ENCODE measurements at regions not wholly inside any gene's neighbourhood (a gene's known extent, or its start where the extent isn't known, plus 50 kb on each side); places are given as distances from the start of the nearest gene placed in this dataset.
"Not testable (repeated sequence)": the region's sequence is repeated elsewhere in the genome, so short reads cannot be mapped to it uniquely, and the experiment has no call there.

GRCh38 chr4:141290771-141291170 lies 70.1 kb downstream of the ZNF330 start:
- DNase-seq (ENCODE audit: low spot score), result no peak

DNA sequence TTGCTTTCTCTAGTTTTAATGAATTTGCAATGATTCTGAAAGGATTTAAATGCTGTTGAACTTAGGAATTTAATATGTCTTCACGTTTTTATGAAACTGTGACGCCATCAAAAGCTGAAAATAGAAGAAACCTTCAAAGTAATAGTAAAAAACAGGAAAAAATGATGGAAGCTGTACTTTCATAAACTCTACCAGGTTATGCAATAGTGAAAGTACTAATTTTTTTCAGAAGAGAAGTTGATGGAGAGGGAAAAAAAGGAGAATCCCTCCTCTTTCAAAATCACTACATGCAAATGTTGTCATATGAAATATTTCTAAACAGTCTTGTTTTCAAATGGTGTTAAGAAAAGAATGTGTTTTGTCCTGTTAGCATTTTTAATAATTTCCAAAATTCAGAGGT lies 73.6 kb downstream of the ZNF330 start:
- no peak for DNase-seq (ENCODE audit: low spot score)

DNA sequence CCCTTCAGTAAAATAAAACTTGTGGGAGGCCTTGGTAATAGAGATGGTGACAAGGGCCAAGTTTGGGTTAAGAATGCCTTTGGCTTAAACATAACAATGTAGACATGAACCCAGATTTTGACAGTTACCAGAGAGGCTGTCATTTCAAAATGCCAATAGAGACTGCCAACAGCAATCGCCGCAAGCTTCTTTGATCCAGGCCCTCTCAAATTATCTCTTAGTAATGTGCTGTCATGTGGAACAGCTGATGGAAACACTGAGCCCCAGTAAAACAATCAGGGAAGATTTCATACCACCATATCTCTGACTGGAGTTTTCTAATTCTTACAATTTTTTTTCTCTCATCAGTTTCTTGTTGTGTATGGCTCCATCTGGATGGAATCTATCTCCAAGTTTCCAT lies 80.5 kb downstream of the ZNF330 start:
- DNase-seq (ENCODE audit: low spot score), result no peak

GRCh38 chr4:141302924-141303323 lies 82.2 kb downstream of the ZNF330 start:
- no peak for DNase-seq (ENCODE audit: low spot score)

DNA sequence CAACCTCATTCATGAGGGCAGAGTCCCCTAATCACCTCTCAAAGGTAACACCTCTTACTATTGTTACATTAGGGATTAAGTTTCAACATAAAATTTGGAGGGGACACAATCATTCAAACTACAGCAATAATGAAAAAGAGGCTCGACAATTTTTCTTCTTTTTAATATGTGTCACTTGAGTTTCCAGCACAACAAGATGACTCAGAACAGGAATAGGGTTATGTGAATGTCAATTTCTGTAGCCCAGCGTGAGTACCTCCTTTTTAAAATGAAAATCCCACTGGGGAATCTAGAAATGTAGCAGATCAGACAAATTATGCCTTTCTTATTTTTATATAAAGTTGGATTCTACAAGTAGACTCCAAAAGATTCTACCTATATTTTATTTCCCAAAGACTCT lies 83.7 kb downstream of the ZNF330 start:
- no peak for DNase-seq (ENCODE audit: low spot score)

DNA sequence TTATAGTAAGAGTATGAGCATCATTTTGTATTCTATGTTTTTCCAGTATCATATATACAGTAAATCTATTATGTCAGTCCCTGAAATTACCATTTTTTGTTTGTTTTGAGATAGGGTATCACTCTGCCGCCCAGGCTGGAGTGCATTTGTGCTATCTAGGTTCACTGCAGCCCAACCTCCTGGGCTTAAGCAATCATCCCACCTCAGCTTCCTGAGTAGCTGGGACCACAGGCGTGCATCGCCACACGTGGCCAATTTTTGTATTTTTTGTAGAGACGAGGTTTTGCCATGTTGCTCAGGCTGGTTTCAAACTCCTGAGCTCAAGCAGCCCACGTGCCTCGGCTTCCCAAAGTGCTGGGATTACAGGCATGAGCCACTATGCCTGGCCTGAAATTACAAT lies 85.6 kb downstream of the ZNF330 start:
- DNase-seq (ENCODE audit: low spot score), result no peak

DNA sequence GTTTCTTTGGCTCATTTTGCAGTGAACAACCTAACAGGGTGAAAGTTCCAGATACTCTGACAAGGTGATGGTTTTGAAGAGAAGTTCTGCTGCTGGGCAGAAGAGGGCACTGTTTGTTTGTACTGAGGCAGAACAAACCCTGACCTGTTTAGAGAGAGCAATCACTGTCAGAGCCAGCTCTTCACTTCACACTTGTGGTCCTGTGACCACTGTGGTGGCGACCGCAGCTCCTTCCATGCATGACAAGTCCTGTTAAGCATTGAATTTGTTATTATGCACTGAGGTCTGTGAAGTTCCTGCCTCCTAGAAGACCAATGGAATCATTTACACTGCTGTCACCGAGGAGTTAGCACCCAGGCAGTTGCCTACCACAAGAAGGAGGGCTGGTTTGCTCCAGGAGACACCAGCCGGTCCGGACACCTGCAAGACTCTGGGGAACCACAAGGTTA lies 86.6 kb downstream of the ZNF330 start:
- no peak for DNase-seq (ENCODE audit: low spot score)

- DNase-seq (ENCODE audit: low spot score), result no peak
Observed at GRCh38 chr4:141309874-141310273, 89.2 kb downstream of the ZNF330 start.

DNA sequence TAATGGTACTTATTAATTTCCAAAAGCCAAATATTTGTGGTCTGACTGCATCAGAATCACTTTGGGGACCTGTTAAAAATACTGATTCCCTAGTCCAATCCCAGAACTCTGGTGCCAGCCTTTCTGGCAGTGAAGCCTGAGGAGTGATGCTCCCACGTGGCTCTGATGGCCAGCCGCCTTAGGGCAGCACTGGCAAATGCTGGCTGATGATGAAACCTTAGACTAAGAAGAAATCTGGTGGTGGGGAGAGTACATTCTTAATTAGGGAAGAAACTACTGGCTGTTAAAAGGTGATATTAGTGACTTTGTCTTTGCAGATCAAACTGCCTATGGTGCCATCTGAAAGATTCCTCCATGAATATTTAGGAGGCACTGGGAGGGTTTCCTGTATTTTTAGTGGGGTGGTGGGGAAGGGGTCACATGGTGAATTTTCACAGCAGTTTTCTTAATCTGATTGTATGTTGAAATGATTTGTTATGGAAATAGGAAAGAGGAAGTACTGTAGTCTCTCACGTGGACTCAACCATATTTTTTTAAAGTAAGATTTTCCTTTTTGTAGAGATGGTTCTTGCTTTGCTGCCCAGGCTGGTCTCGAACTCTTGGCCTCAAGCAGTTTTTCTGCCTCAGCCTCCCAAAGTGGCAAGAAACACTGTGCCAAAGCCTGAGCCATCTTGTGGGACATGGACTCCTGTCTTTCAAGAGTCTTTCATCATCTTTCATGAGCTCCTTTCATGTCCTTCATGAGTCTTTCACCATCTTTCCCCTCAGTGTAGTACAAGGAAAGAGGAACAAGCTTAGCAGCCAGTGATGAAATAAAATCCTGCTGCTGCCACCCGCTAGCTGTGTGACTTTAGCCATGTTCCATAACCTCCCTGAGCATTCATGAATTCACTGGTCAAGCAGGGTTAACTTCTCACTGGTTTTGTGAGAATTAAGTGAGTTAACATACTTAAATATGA lies 90.8 kb downstream of the ZNF330 start:
- no peak for DNase-seq (ENCODE audit: low spot score)

GRCh38 chr4:141314627-141315026 lies 93.9 kb downstream of the ZNF330 start:
- no peak for DNase-seq (ENCODE audit: low spot score)

- no peak for DNase-seq (ENCODE audit: low spot score)
Observed at GRCh38 chr4:141328560-141329173, 108.0 kb downstream of the ZNF330 start.

DNA sequence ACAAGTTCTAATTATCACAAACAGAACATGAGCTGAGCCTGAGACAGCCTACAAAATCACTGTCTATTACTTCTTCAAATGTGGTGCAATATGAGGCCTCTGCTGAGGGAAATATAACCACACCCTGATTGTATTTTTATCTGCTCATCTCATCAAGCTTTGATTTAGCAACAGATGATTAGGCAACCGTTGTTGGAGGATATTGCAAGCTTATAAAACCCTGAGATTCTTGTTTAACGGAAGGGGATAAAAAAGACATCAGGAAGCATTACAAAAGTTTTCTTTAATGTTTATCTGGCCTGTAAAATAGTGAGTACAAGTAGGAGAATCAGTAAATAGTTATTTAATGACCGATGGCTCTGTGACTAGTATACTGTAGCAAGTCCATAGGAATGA lies 108.5 kb downstream of the ZNF330 start:
- no peak for DNase-seq (ENCODE audit: low spot score)

- no peak for DNase-seq (ENCODE audit: low spot score)
Observed at GRCh38 chr4:141330616-141331015, 109.9 kb downstream of the ZNF330 start.

DNA sequence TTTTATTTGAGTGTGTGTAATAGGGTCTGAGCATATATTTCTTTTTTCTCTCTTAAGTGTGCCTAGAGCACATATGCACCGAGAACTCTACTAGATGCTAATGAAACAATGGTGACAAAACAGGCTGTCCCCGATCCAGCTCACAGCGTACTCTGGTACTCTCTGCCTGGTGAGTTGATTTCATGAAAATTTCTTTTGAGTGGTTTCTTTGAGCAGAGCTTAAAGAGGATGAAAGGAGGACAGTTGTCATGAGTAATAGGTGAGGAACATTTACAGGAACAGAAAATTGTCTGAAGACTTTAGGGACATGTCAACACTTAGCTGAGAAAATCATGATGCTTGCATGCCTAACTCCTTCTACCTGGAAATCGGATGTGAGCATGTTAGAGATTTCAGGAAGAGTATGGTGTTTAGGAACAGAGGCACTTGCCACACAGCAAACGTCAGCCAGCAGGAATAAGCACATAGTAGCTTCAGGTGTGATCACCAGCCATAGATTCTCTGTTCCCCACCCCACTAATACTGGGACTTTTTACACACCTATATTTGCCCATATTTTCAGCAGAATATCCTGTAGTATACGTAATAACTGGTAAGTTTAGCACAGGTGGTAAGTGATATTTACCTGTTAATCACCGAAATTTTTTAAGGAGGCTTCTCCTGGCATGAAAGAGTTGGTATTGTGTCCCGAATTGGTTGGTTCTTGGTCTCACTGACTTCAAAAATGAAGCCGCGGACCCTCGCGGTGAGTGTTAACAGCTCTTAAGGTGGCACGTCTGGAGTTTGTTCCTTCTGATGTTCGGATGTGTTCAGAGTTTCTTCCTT lies 111.1 kb downstream of the ZNF330 start:
- no peak for DNase-seq (ENCODE audit: low spot score)

DNA sequence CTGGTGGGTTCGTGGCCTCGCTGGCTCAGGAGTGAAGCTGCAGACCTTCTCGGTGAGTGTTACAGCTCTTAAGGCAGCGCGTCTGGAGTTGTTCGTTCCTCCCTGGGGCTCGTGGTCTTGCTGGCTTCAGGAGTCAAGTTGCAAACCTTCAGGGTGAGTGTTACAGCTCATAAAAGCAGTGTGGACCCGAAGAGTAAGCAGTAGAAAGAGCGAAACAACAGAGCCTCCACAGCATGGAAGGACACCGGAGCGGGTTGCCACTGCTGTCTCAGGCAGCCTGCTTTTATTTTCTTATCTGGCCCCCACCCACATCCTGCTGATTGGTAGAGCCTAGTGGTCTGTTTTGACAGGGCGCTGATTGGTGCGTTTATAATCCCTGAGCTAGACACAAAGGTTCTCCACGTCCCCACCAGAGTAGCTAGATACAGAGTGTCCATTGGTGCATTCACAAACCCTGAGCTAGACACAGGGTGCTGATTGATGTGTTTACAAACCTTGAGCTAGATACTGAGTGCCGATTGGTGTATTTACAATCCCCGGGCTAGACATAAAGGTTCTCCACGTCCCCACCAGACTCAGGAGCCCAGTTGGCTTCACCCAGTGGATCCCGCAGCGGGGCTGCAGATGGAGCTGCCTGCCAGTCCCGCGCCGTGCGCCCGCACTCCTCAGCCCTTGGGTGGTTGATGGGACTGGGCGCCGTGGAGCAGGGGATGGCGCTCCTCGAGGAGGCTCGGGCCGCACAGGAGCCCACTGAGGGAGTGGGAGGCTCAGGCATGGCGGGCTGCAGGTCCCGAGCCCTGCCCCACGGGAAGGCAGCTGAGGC lies 111.9 kb downstream of the ZNF330 start:
- not testable (repeated sequence) for DNase-seq (ENCODE audit: low spot score)

DNA sequence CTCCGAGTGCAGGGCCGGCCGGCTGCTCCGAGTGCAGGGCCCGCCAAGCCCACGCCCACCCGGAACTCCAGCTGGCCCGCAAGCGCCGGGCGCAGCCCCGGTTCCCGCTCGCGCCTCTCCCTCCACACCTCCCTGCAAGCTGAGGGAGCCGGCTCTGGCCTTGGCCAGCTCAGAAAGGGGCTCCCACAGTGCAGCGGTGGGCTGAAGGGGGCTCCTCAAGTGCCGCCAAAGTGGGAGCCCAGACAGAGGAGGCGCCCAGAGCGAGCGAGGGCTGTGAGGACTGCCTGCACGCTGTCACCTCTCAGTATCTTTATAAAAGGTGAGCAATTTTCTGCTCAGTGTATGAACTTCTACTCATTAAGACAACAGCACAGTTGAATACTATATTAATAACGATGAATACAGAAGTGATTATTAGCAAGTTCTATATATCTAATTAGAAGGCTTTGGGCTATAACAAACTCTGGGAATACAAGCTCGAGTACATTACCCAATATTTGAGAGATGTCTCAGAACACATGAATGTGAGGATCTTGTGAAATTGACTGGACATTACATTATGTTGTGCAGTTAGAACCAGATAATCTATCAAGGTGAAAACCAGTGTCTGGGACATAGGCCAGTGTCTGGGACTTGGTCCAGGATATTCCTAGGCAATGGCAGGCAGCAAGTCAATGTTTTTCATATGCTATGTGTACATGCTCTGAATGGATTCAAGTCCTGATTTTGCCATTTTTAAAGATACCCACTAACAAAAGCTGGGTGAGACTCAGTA lies 112.9 kb downstream of the ZNF330 start:
- DNase-seq (ENCODE audit: low spot score), result not testable (repeated sequence)

GRCh38 chr4:141335166-141335565 lies 114.5 kb downstream of the ZNF330 start:
- no peak for DNase-seq (ENCODE audit: low spot score)

- no peak for DNase-seq (ENCODE audit: low spot score)
Observed at GRCh38 chr4:141338238-141338637, 117.5 kb downstream of the ZNF330 start.

DNA sequence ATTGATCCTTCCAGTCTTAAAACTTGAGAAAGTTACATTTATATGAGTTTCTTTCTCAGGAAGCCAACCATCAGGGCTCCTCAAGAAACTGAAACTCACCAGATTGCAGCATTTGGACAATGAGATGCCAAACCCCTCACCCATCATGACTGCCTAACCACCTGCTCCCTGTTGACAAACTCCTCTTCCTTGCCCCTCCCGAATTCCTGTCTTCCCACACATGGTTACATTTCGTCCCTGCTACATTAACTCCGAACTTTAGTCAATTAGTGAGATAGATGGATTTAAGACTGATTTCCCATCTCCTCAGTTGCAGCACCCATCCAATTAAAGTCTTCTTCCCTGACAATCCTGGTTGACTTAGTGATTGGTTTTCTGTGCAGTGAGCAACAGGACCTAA lies 118.7 kb downstream of the ZNF330 start:
- DNase-seq (ENCODE audit: low spot score), result no peak

- no peak for DNase-seq (ENCODE audit: low spot score)
Observed at GRCh38 chr4:141339966-141340365, 119.3 kb downstream of the ZNF330 start.
